Nephron (organoid): ENCODE measurements at regions not wholly inside any gene's neighbourhood (a gene's known extent, or its start where the extent isn't known, plus 50 kb on each side); places are given as distances from the start of the nearest gene placed in this dataset.

Experiments used
- H3K27ac Mint-ChIP-seq, 3 experiments: 2 replicates each; pipeline ENCODE4 v1.8.0; 2020; ENCODE audit warnings: mixed read lengths in 3 of 3, mild to moderate bottlenecking in 2 of 3, moderate library complexity in 1 of 3
- H3K27me3 Mint-ChIP-seq: 2 replicates; pipeline ENCODE4 v1.8.0; 2021; ENCODE audit warnings: low read depth, mild to moderate bottlenecking, moderate library complexity, mixed read lengths
- H3K36me3 Mint-ChIP-seq: 2 replicates; pipeline ENCODE4 v1.8.0; 2020; ENCODE audit warnings: low read depth, mixed read lengths
- H3K4me1 Mint-ChIP-seq: 2 replicates; pipeline ENCODE4 v1.8.0; 2020; ENCODE audit warnings: mixed read lengths
- H3K4me3 Mint-ChIP-seq, 3 experiments: 2 replicates each; pipeline ENCODE4 v1.8.0; 2020; ENCODE audit warnings: mild to moderate bottlenecking in 3 of 3, mixed read lengths in 3 of 3, moderate library complexity in 2 of 3
- H3K9me3 Mint-ChIP-seq: 2 replicates; pipeline ENCODE4 v1.8.0; 2020; ENCODE audit warnings: mixed read lengths
- CTCF ChIP-seq, 3 experiments: fragments of 200-600 bp; sonication (generic); IDR thresholded peaks; one replicate each; pipeline ENCODE4 v1.5.0; 2021; ENCODE audit warnings: antibody characterized with exemption in 3 of 3; ENCODE audit not compliant: unreplicated experiment in 3 of 3

- peaks cover 23% of the 10 kb centered on the region for H3K27me3 Mint-ChIP-seq
- H3K4me1 Mint-ChIP-seq, result no peaks in the 10 kb centered on the region
- H3K27ac Mint-ChIP-seq, result no peak overlapping the region
- H3K36me3 Mint-ChIP-seq, result no peaks in the 10 kb centered on the region
- no peak overlapping the region for H3K4me3 Mint-ChIP-seq
- no peak for TF ChIP-seq CTCF (IDR thresholded peaks at IDR 0.05; ENCODE audit: unreplicated experiment in 3 of 3)
- no peaks in the 10 kb centered on the region for H3K9me3 Mint-ChIP-seq
These were observed 88.7 kb downstream of the ASCL1 start for GRCh38 chr12:103046154-103046553.

GRCh38 chr12:103050273-103050672 is 92.8 kb downstream of the ASCL1 start:
- Mint-ChIP-seq H3K4me3 (no peak overlapping the region), H3K9me3 (no peaks in the 10 kb centered on the region), H3K36me3 (no peaks in the 10 kb centered on the region), H3K27ac (no peak overlapping the region), H3K4me1 (no peaks in the 10 kb centered on the region), H3K27me3 (peaks cover 10% of the 10 kb centered on the region)
- no peak for TF ChIP-seq CTCF (IDR thresholded peaks at IDR 0.05; ENCODE audit: unreplicated experiment in 3 of 3)

DNA sequence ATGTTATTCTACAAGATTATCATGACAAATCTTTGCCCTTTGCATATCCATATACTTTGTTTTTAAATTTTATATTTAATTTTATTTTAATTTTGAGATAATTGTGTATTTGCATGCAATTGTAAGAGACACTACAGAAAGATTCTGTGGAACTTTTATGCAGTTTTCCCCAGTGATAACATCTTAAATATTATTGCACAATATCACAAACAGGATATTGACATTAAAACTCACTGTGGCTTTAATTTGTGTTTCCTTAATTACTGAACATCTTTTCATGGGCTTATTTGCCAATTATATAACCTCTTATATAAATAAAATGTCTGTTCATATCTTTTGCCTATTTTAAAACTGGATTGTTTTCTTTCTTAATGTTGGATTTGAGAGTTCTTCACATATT is 95.6 kb downstream of the ASCL1 start:
- Mint-ChIP-seq H3K27me3 (peaks cover 6% of the 10 kb centered on the region), H3K27ac (no peak overlapping the region), H3K4me1 (no peaks in the 10 kb centered on the region), H3K4me3 (no peak overlapping the region), H3K9me3 (no peaks in the 10 kb centered on the region), H3K36me3 (no peaks in the 10 kb centered on the region)
- no peak for TF ChIP-seq CTCF (IDR thresholded peaks at IDR 0.05; ENCODE audit: unreplicated experiment in 3 of 3)

DNA sequence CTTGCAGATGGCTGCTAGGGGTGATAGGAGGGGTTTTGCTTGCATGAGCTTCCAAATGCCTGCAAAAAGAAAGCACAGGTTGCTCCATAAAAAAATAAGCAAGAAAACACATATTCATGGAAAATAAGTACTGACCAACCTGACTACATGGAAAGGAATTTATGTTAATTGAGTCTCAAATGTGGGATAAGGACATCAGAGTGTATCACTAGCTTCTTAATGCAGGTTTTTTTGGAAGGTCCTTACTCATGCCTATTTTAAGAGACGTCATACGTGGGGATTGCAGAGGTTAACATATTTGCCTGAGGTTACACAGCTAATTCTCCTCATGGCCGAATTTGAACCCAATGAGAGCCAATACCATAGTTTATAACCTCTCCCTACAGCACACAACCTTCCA is 116.2 kb downstream of the ASCL1 start:
- Mint-ChIP-seq H3K9me3 (peaks cover 10% of the 10 kb centered on the region), H3K4me3 (no peak overlapping the region), H3K27me3 (no peaks in the 10 kb centered on the region), H3K27ac (no peak overlapping the region), H3K4me1 (no peaks in the 10 kb centered on the region), H3K36me3 (no peaks in the 10 kb centered on the region)
- TF ChIP-seq CTCF (IDR thresholded peaks at IDR 0.05; ENCODE audit: unreplicated experiment in 3 of 3), result no peak

GRCh38 chr12:103075848-103076247 is 118.4 kb downstream of the ASCL1 start:
- peaks cover 4% of the 10 kb centered on the region for H3K9me3 Mint-ChIP-seq
- H3K36me3 Mint-ChIP-seq, result no peaks in the 10 kb centered on the region
- TF ChIP-seq CTCF (IDR thresholded peaks at IDR 0.05; ENCODE audit: unreplicated experiment in 3 of 3), result no peak
- H3K27ac Mint-ChIP-seq, result no peak overlapping the region
- no peaks in the 10 kb centered on the region for H3K27me3 Mint-ChIP-seq
- H3K4me3 Mint-ChIP-seq, result no peak overlapping the region
- H3K4me1 Mint-ChIP-seq, result no peaks in the 10 kb centered on the region

DNA sequence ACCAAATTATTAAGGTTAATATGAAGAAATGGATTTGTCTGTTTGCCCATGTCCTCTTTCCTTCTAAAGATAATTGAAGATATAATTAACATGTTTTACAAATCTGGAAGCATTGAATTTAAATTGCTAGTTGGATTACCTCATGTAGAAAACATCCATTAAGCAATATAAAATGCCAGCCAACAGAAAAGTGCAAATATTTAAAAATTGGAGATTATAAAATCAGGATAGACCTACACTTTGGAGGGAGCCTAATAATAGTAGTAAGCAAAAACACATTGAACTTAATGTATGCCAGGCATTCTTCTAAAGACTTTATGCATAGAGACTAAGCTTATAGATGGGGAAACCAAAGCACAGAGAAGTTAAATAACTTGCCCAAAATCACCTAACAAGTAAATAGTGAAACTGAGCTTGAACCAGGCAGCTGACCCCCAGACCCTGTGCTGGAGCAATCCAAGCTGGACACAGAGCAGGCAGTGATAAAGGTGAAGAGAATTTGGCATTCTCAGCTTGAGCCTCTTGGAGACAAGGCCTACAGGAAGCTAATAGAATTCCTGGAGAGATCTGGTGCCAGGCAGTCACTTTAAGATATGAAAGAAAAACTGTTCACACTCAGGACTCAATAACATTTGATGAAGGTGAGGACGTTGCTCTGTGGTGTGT is 119.8 kb downstream of the ASCL1 start:
- Mint-ChIP-seq H3K27ac (no peak overlapping the region), H3K36me3 (no peaks in the 10 kb centered on the region), H3K27me3 (no peaks in the 10 kb centered on the region), H3K4me3 (no peak overlapping the region), H3K9me3 (peaks cover 2% of the 10 kb centered on the region), H3K4me1 (no peaks in the 10 kb centered on the region)
- TF ChIP-seq CTCF (IDR thresholded peaks at IDR 0.05; ENCODE audit: unreplicated experiment in 3 of 3), result no peak
